ENCODE measurements at regions not wholly inside any gene's neighbourhood (a gene's known extent, or its start where the extent isn't known, plus 50 kb on each side); places are given as distances from the start of the nearest gene placed in this dataset.

DNA sequence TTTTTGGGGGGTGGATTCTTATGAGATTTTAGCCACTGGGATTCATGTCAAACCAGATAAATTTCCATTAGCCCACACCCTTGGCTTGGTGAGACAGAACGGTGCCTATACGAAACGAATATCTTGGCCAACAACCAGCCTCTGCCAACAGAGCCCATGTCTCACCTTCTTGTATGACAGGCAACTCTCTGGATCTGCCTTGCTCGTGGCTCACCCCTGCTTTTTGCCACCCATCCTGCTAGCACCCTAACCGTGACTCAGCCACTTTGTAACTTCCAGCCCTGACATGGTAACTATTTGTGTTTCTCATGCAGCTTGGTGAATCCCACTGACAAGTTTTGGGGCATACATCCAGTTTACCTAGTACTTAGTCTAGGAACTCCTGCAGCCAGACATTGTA is 457.0 kb downstream of the SPATA31D1 start:
- TF ChIP-seq, protein P1, sequence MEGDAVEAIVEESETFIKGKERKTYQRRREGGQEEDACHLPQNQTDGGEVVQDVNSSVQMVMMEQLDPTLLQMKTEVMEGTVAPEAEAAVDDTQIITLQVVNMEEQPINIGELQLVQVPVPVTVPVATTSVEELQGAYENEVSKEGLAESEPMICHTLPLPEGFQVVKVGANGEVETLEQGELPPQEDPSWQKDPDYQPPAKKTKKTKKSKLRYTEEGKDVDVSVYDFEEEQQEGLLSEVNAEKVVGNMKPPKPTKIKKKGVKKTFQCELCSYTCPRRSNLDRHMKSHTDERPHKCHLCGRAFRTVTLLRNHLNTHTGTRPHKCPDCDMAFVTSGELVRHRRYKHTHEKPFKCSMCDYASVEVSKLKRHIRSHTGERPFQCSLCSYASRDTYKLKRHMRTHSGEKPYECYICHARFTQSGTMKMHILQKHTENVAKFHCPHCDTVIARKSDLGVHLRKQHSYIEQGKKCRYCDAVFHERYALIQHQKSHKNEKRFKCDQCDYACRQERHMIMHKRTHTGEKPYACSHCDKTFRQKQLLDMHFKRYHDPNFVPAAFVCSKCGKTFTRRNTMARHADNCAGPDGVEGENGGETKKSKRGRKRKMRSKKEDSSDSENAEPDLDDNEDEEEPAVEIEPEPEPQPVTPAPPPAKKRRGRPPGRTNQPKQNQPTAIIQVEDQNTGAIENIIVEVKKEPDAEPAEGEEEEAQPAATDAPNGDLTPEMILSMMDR (IDR thresholded peaks at IDR 0.05; ENCODE audit: low read depth, low read length, poor library complexity, severe bottlenecking) = no peak
- TF ChIP-seq EZH2phosphoT487 (IDR thresholded peaks at IDR 0.05; ENCODE audit: borderline replicate concordance, low read length) = no peak

All from DOHH2 (cell line).